HCT116 (cell line): ENCODE measurements at regions not wholly inside any gene's neighbourhood (a gene's known extent, or its start where the extent isn't known, plus 50 kb on each side); places are given as distances from the start of the nearest gene placed in this dataset.

Experiments used
- ATAC-seq: fragments of 200-7000 bp; cut with Tn5 transposase; 2 replicates; pipeline ENCODE4 v1.9.1; 2020; ENCODE audit warnings: mild to moderate bottlenecking, moderate library complexity
- BruUV-seq: library from RNA; stranded (reverse); fragments of 400-500 nt; replicated peaks from 2 replicates; lab custom pipeline; 2021; lab: Mats Ljungman, UMichigan
- CTCF ChIA-PET: fragments of 300-600 bp; sonication (Branson Sonifier 250); formaldehyde crosslinking; loops from one replicate; lab custom pipeline; 2021; ENCODE audit warnings: antibody characterized with exemption; lab: Charles Lee
- POLR2A ChIA-PET: fragments of 300-600, 350-600 bp; sonication (Branson Sonifier 250); formaldehyde crosslinking; loops from one replicate; lab custom pipeline; 2021; ENCODE audit warnings: antibody characterized with exemption; lab: Charles Lee
- RAD21 ChIA-PET, 2 experiments: fragments of 300-600 bp; sonication (Branson Sonifier 250); formaldehyde crosslinking; loops; one replicate each; lab custom pipeline; 2023; ENCODE audit warnings: low total read pairs in 2 of 2; ENCODE audit not compliant: uncharacterized antibody in 2 of 2, unreplicated experiment in 2 of 2, low non-redundant PET in 1 of 2; lab: Charles Lee
- DNase-seq: peaks from one replicate; pipeline ENCODE4 v3.0.0-alpha.2; 2010; ENCODE audit warnings: low read depth, low spot score
- H2AFZ ChIP-seq: fragments of 200-600 bp; shearing (Covaris generic), sonication (generic); 2 replicates; pipeline ENCODE4 v1.6.1; 2017; ENCODE audit warnings: low read depth, mixed run types, mixed read lengths, antibody characterized with exemption, low read length; ENCODE audit not compliant: poor library complexity, severe bottlenecking
- H3K27ac ChIP-seq: 2 replicates; pipeline ENCODE4 v1.5.1; 2012; ENCODE audit warnings: low read depth, low read length
- H3K27me3 ChIP-seq: fragments of 200-600 bp; sonication (generic); 2 replicates; pipeline ENCODE4 v1.6.1; 2016; ENCODE audit warnings: mixed run types, low read length, mixed read lengths; ENCODE audit not compliant: insufficient read depth
- H3K36me3 ChIP-seq, 2 experiments: fragments of 200-500 bp in 1 of 2; fragments of 200-600 bp in 1 of 2; sonication (Bioruptor generic) in 1 of 2; sonication (generic) in 1 of 2; 2 replicates each; pipeline versions ENCODE4 v1.5.1 to v1.6.1; 2014 to 2016; ENCODE audit warnings: low read length in 2 of 2, inconsistent platforms in 1 of 2, mixed read lengths in 1 of 2, mixed run types in 1 of 2; ENCODE audit not compliant: insufficient read depth in 2 of 2, control insufficient read depth in 1 of 2
- H3K4me1 ChIP-seq, 2 experiments: fragments of 200-600 bp in 1 of 2; sonication (generic) in 1 of 2; 2 replicates each; pipeline versions ENCODE4 v1.5.1 to v1.6.1; 2012 to 2017; ENCODE audit warnings: low read length in 2 of 2, inconsistent platforms in 1 of 2, mild to moderate bottlenecking in 1 of 2, mixed read lengths in 1 of 2, mixed run types in 1 of 2, moderate library complexity in 1 of 2; ENCODE audit not compliant: insufficient read depth in 2 of 2, control insufficient read depth in 1 of 2
- H3K4me2 ChIP-seq: fragments of 200-600 bp; sonication (generic); 2 replicates; pipeline ENCODE4 v1.6.1; 2017; ENCODE audit warnings: mixed run types, low read length, mixed read lengths
- H3K4me3 ChIP-seq, 2 experiments: fragments of 200-600 bp in 1 of 2; sonication (generic) in 1 of 2; replicated peaks in 1 of 2; 2 replicates each; pipeline ENCODE4 v1.5.1; 2011 to 2016; ENCODE audit warnings: low read length in 2 of 2, control low read depth in 1 of 2, low read depth in 1 of 2, mild to moderate bottlenecking in 1 of 2, mixed read lengths in 1 of 2, mixed run types in 1 of 2
- H3K79me2 ChIP-seq: fragments of 200-600 bp; sonication (generic); 2 replicates; pipeline ENCODE4 v1.6.1; 2017; ENCODE audit warnings: mild to moderate bottlenecking, mixed run types, low read length, moderate library complexity, mixed read lengths; ENCODE audit not compliant: insufficient read depth
- H3K9ac ChIP-seq: fragments of 200-600 bp; sonication (generic); 2 replicates; pipeline ENCODE4 v1.6.1; 2016; ENCODE audit warnings: low read length, mixed read lengths
- H3K9me2 ChIP-seq: fragments of 200-600 bp; sonication (generic), shearing (Covaris generic); 2 replicates; pipeline ENCODE4 v1.6.1; 2017; ENCODE audit warnings: mixed run types, mild to moderate bottlenecking, moderate library complexity; ENCODE audit not compliant: insufficient read depth
- H3K9me3 ChIP-seq, 2 experiments: fragments of 200-500 bp in 1 of 2; fragments of 200-600 bp in 1 of 2; sonication (Bioruptor generic) in 1 of 2; sonication (generic) in 1 of 2; 2 replicates each; pipeline ENCODE4 v1.6.1; 2014 to 2017; ENCODE audit warnings: low read length in 2 of 2, mixed read lengths in 2 of 2, inconsistent platforms in 1 of 2, low read depth in 1 of 2, mild to moderate bottlenecking in 1 of 2, mixed run types in 1 of 2, moderate library complexity in 1 of 2; ENCODE audit not compliant: control insufficient read depth in 1 of 2, insufficient read depth in 1 of 2
- H4K20me1 ChIP-seq: fragments of 200-600 bp; sonication (generic), shearing (Covaris generic); 2 replicates; pipeline ENCODE4 v1.6.1; 2017; ENCODE audit warnings: mixed run types, mild to moderate bottlenecking, moderate library complexity; ENCODE audit not compliant: insufficient read depth
- CBX3 ChIP-seq: IDR thresholded peaks from 2 replicates; pipeline ENCODE4 v1.6.1; 2012; ENCODE audit warnings: low read depth
- CEBPB ChIP-seq: IDR thresholded peaks from 2 replicates; pipeline ENCODE4 v1.6.1; 2012; ENCODE audit warnings: low read depth
- ELF1 ChIP-seq: IDR thresholded peaks from 2 replicates; pipeline ENCODE4 v1.6.1; 2012; ENCODE audit warnings: low read depth, borderline replicate concordance
- EZH2 ChIP-seq: fragments of 200-600 bp; sonication (generic); IDR thresholded peaks from 2 replicates; pipeline ENCODE4 v1.6.1; 2017; ENCODE audit warnings: antibody characterized with exemption, mixed run types
- FOSL1 ChIP-seq: IDR thresholded peaks from 2 replicates; pipeline ENCODE4 v1.6.1; 2012; ENCODE audit warnings: low read depth
- JUND ChIP-seq: IDR thresholded peaks from 2 replicates; pipeline ENCODE4 v1.6.1; 2012
- SIN3A ChIP-seq: IDR thresholded peaks from 2 replicates; pipeline ENCODE4 v1.6.1; 2012; ENCODE audit warnings: low read depth
- YY1 ChIP-seq: IDR thresholded peaks from 2 replicates; pipeline ENCODE4 v1.6.1; 2011; ENCODE audit warnings: low read length, low read depth, moderate library complexity, mild to moderate bottlenecking; ENCODE audit not compliant: insufficient replicate concordance; ENCODE audit errors: extremely low read depth
- ZBTB33 ChIP-seq: IDR thresholded peaks from 2 replicates; pipeline ENCODE4 v1.6.1; 2011; ENCODE audit warnings: mild to moderate bottlenecking, low read length, moderate library complexity; ENCODE audit not compliant: insufficient replicate concordance; ENCODE audit errors: extremely low read depth
- ZFX ChIP-seq: fragments of 450-650 bp; IDR thresholded peaks from 2 replicates; pipeline ENCODE4 v1.6.1; 2017
- intact Hi-C: fragments of 100-400 bp; cut with micrococcal nuclease; formaldehyde crosslinking; loops from 2 replicates; pipeline ENCODE4 v1.10.0; 2022

GRCh38 chr3:117129516-117129915, 419.9 kb downstream of the TUSC7 start:
- no peaks in the 10 kb centered on the region for H4K20me1 ChIP-seq
- ChIA-PET RAD21 (no interaction called here), CTCF (no interaction called here), POLR2A (no interaction called here)
- DNase-seq (no peak), ATAC-seq (no peak)
- BruUV-seq = no TSS peak
- no peaks in the 10 kb centered on the region for H3K36me3 ChIP-seq
- TF ChIP-seq JUND (no peak), ZBTB33 (no peak), SIN3A (no peak), ZFX (no peak), CBX3 (no peak), CEBPB (no peak), FOSL1 (no peak), ELF1 (no peak)
- no peak overlapping the region for H3K4me3 ChIP-seq
- H3K9me2 ChIP-seq = no peaks in the 10 kb centered on the region
- no peaks in the 10 kb centered on the region for H3K9me3 ChIP-seq
- H3K4me2 ChIP-seq = no peak overlapping the region
- H3K27ac ChIP-seq = no peak overlapping the region
- no peak overlapping the region for H2AFZ ChIP-seq
- H3K9ac ChIP-seq = no peak overlapping the region
- H3K27me3 ChIP-seq = no peaks in the 10 kb centered on the region
- H3K4me1 ChIP-seq = no peaks in the 10 kb centered on the region
- intact Hi-C loops = no loop called here
- H3K79me2 ChIP-seq = no peaks in the 10 kb centered on the region

DNA sequence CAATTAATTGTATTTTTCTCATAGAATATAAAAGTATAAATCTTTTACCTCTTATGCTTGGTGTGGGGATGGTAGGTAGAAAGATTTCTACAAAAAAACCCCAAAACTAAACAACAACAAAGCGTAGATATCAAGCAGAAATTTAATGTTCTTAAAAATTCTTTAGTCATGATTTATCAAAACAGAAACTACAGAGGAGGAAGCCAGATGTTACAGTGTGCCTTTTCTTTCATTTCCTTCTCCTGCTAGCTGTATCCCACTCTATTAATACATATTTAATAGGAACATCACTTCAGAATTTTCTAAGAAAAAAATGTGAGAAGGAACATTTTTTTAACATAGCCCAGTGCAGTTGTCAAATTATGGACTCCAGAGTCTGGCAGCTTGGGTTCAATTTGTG, 420.6 kb downstream of the TUSC7 start:
- no peak for TF ChIP-seq JUND
- TF ChIP-seq FOSL1 = no peak
- no peak for TF ChIP-seq CEBPB
- TF ChIP-seq EZH2 = no peak
- TF ChIP-seq ZFX = no peak
- no peak for TF ChIP-seq YY1
- Histone ChIP-seq H3K9me3 (no peaks in the 10 kb centered on the region; a peak in 1 of 4 replicates), H3K9ac (no peak overlapping the region), H3K79me2 (no peaks in the 10 kb centered on the region), H3K27me3 (no peaks in the 10 kb centered on the region), H4K20me1 (no peaks in the 10 kb centered on the region), H3K4me3 (no peak overlapping the region), H3K4me2 (no peak overlapping the region), H3K9me2 (no peaks in the 10 kb centered on the region), H2AFZ (no peak overlapping the region), H3K4me1 (no peaks in the 10 kb centered on the region), H3K27ac (no peak overlapping the region), H3K36me3 (no peaks in the 10 kb centered on the region)
- BruUV-seq = no TSS peak
- DNase-seq = no peak
- ATAC-seq = no peak
- POLR2A ChIA-PET = no interaction called here
- intact Hi-C loops = no loop called here
- RAD21 ChIA-PET = no interaction called here
- CTCF ChIA-PET = no interaction called here
